ENCODE measurements at regions not wholly inside any gene's neighbourhood (a gene's known extent, or its start where the extent isn't known, plus 50 kb on each side); places are given as distances from the start of the nearest gene placed in this dataset.

GRCh38 chr5:13477118-13477737 is 467.3 kb downstream of the DNAH5 start:
- DNase-seq (ENCODE audit: low spot score) = no peak

DNA sequence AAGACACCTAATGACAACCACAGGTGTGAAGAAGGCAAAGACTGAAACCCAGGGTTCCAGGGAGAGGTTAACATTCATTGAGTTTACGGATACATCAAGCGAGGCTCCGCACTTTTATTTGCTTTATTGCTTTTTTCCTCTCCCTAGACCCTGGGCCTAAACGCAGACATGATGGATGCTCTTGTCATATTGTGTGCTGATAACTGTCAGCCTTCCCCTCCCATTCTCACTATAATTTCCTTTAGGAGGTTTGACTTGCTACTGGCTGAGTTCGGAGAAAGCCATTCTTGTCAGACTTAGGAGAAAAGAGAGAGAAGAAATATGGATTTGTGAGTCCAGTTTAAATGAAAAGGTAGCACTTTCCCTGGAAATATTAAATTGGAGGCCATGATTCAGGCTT is 471.6 kb downstream of the DNAH5 start:
- no peak for DNase-seq (ENCODE audit: low spot score)

DNA sequence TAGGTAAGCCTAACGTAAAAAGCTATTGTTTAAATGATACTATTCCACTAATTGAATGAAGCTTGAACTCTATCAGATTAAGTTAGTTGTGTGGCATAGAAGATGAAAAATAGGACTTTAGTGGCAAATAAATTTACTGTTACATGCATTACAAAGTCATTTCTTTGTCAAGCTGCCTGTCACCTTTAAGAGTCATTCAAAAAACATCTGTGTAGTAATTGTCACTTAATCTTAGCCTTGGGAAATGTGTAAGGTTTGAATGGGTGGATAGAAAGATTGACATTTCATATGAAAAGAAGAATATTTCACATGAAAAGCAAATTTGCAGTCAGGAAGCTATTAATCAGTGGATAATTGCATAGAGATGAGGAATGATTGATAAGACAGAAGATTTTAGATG is 473.5 kb downstream of the DNAH5 start:
- DNase-seq (ENCODE audit: low spot score) = no peak

DNA sequence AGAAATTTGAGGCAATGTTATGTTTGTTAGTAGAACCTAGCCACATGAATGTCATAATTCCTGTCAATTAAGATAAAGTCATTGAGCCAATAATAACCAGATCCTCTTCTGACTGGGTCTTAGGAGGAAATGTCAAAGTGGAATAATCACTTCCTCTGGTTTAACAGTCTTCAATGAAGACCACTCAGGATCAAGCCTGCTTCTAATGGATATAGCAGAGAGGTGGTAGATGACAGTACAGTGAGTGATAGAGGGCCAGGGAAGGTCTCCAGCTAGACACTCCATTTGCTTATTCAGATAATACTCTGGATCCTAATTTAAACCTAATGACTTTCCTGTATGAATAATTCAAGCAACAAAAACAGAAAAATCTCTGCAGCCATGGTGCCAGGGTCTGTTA is 474.2 kb downstream of the DNAH5 start:
- no peak for DNase-seq (ENCODE audit: low spot score)

DNA sequence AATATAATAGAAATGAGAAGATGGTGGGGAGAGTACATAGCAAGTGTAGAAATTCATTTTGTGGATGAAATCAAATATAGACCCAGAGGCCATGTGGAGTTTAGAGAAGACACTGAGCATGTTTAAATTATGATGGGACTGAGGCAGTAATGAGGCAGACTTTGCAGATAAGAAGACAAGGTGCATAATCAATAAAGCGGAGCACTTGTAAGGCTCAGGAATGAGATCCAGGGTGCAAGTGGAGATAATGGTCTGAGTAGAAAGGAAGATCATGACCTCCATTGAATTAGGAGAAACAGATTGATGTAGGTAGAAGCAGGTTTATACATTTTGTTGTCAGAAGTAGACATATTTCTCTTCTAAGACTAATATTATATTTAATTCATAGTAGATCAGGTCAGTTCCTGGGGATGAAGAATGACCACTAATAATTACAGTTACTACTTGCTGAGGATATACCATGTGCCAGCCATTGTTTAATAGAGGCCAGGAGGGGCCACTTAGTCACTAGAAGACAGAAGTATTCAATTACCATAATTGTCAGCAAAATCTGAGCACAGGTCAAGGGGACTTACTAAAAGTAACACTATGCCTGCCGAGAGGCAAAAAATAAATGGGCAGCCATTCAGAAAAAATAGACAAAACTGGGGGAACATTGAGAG is 479.8 kb downstream of the DNAH5 start:
- DNase-seq (ENCODE audit: low spot score) = no peak

- DNase-seq (ENCODE audit: low spot score) = no peak
These were observed 483.9 kb downstream of the DNAH5 start for GRCh38 chr5:13460587-13460986.

DNA sequence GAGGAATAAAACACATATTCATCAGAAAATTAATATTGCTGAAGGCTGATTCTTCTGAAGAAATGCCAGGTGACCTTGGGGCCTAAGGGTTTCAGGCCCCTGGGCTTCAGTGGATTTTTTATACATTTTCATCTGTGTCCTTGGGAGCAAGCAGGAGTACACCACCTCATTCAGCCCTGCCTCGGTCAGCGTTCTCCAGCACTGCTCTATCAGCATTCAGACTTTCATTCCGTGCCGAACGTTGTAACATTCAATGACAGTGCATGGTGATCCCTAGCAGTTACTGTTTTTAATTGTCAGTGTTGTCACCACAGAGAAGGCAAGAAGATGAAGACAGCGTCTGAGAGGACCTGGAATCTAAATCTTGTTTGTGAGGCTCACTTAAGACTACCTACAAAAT is 490.4 kb downstream of the DNAH5 start:
- DNase-seq (ENCODE audit: low spot score) = no peak

GRCh38 chr5:13448843-13449242 is 495.6 kb downstream of the DNAH5 start:
- DNase-seq (ENCODE audit: low spot score) = no peak

DNA sequence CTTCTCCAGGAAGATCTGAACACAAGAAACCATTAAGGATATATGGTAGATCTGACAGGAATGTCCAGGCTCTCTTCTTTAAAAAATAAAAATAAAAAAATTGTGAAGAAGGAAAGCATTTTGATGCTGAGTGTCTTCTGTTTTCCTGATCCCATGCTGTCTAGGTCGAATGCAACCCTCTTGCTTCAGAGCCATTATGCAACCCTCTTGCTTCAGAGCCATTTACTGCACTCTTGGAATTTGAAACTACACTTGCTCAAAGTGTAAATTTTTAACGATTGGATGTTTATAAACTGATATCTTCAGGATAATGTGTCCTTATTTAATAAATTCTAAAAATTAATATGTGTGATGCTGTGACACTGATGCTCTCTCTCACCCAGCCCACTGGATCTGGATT is 505.1 kb downstream of the DNAH5 start:
- DNase-seq (ENCODE audit: low spot score) = no peak

DNA sequence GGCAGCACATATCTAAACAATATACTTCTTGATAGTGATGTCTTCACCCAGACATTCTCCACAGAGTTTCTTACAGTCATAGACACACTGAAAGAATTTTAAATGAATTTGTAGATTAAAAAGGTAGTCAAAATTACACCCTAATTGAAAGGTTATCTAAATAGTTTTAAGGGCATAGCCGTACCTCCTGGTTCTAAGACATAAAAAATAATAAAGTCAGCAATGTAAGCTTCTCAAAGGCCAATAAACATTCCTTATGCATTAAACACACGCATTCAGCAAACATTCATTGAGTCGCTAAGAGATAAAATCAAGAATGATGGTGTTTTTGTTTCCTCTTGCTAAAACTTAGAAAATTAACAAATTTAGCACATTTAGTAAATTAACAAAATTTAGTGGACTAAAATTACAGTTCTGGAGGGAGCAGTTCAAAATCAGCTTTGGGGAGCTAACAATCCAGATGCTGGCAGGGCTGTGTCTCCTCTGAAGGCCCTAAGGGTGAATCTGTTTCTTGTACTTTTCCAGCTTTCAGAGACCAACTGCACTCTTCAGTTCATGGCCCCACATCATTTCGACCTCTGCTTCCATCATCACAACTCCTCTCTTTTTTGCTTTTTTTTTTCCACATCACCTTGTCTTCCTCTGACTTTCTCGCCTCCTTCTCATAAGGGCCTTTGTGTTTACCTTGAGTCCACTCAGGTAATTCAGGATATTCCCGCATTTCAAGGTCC is 516.5 kb downstream of the DNAH5 start:
- no peak for DNase-seq (ENCODE audit: low spot score)

GRCh38 chr5:13412040-13412595 is 532.4 kb downstream of the DNAH5 start:
- no peak for DNase-seq (ENCODE audit: low spot score)

DNA sequence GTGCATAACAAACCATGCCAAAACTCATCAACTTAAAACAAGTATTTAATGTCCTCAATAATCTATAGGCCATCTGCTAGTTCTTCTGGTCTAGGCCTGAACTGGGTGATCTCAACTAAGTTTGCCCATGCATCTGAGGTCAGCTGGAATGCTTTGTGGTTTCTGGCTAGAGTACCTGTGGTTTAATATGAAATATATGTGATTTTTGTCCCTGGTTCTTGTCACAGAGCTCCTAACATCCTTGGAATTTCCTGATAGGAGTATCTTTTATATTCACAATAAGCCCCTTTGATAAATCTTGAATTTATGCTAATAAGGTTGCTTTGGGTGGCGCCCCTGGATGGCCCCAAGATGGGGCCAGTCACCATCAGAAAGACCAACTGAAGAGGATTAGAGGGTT is 535.9 kb downstream of the DNAH5 start:
- DNase-seq (ENCODE audit: low spot score) = no peak

DNA sequence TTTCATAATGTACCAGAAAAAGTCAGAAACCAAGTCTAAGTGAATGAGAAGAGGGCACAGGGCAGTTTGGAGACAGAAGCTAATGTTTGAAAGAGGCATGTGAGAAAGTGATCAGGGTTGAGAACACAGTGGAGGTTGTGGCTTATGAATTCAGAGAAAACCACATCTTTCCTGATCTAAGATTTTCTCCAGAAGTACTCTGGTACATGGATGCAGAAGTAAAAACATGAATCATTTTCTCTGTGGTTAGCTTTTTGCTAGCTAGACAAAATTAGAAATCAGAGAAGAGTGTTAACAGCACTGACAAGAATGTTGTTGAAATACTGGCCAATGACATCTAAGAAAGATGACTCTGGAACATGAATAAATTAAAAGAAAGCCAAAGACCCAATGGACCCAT is 541.1 kb downstream of the DNAH5 start:
- DNase-seq (ENCODE audit: low spot score) = no peak

DNA sequence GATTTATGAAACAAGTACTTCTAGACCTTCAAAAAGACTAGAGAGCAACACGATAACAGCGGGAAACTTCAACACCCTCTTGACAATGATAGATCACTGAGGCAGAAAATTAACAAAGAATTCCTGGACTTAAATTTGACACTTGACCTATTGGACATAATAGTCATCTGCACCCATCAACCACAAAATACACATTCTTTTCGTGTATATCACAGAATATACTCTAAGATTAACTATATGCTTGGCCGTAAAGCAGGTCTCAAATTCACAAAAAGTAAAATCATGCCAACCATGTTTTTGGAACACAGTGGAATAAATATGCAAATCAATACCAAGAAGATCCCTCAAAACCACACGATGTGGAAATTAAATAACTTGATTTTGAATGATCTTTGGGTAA is 559.4 kb downstream of the DNAH5 start:
- DNase-seq (ENCODE audit: low spot score) = no peak

DNA sequence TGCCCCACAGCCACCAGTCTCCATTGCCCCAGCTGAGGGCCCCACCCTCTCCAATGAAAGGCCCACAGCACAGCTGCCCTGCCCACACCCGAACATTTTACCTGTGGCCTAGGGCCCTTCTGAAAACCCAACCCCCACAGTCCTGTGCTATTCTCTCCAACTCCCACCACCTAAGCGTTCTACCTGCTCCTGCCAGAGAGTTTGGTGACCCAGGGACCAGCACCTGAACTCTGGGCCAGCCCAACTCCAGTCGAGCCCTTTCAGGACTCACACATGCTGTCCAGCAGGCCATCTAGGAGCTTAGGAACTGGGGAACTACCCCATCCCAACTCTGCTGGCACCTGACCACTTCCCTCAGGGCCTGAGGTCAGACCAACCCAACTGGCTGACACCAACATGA is 562.3 kb downstream of the DNAH5 start:
- no peak for DNase-seq (ENCODE audit: low spot score)

GRCh38 chr5:13378091-13378490 is 566.4 kb downstream of the DNAH5 start:
- DNase-seq (ENCODE audit: low spot score) = no peak

GRCh38 chr5:13359344-13359743 is 585.1 kb downstream of the DNAH5 start:
- no peak for DNase-seq (ENCODE audit: low spot score)

GRCh38 chr5:13358342-13358741 is 586.1 kb downstream of the DNAH5 start:
- no peak for DNase-seq (ENCODE audit: low spot score)

DNA sequence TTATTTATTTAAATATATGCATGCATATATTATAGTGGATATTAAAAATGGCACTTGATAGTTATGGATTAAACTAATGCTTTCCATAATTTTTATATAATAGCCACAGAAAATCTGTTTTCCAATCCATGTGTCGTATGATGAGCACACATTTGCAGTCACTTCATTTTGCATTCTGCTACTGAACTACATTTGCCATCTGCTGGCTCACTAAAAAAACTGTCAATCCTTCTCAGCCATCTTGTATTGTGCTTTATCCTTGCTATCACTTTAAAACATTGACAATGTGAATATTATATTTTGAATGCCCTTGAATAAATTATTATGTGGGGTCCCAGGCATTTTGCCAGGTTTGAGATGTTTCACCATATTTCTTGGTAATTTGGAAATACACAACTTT is 586.6 kb downstream of the DNAH5 start:
- DNase-seq (ENCODE audit: low spot score) = no peak

DNA sequence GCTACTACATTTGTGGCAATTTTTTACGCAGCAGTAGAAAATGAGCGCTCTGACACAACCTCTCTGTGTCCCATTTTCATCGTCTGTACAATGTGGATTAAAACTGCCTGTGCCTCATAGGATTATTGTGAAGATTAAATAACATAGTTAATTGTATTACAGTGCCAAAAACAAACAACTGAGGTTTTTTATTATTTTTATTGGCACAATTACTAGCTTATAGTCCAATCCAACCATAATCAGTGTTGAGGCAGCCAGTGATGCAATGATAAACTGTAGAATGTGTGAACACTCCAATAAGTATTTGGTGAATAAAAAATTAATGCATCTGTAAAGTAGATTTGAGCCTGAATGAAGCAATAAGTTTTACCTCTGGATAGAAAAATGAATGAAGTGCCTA is 588.3 kb downstream of the DNAH5 start:
- no peak for DNase-seq (ENCODE audit: low spot score)

GRCh38 chr5:13354611-13355010 is 589.9 kb downstream of the DNAH5 start:
- DNase-seq (ENCODE audit: low spot score) = no peak

DNA sequence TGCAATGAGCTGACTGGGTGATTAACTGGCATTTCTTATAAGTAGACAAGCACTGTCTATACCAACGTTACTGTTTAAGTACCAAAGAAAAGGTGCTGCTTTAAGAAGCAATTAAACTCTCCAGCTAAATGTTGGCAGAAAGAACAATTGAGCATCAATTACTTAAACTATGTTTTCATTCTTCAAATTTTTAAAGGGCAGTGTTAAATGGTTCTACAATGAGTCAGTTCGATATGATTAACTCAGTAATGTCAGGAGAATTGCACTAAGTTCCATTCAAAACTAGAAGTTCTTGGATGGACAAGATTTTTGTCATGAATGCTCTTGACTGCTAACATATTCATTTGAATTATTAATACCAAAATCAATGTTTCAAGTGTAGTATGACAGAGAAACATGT is 593.7 kb downstream of the DNAH5 start:
- no peak for DNase-seq (ENCODE audit: low spot score)

GRCh38 chr5:13348568-13348967 is 595.9 kb downstream of the DNAH5 start:
- no peak for DNase-seq (ENCODE audit: low spot score)
